RPMI7951 (cell line): ENCODE measurements at regions not wholly inside any gene's neighbourhood (a gene's known extent, or its start where the extent isn't known, plus 50 kb on each side); places are given as distances from the start of the nearest gene placed in this dataset.
"Not testable (repeated sequence)": the region's sequence is repeated elsewhere in the genome, so short reads cannot be mapped to it uniquely, and the experiment has no call there.

Experiments
- DNase-seq: peaks from one replicate; pipeline ENCODE4 v3.0.0-alpha.2; 2012; ENCODE audit warnings: low read depth

- DNase-seq, result peak; percentile 35
These were observed 81.3 kb upstream of the BHLHE40 start for GRCh38 chr3:4897765-4898453.

GRCh38 chr3:4898454-4899313, 80.6 kb upstream of the BHLHE40 start:
- peak; percentile 88 for DNase-seq

- DNase-seq, result no peak
These were observed 79.5 kb upstream of the BHLHE40 start for GRCh38 chr3:4899710-4900109.

GRCh38 chr3:4900298-4900697, 78.9 kb upstream of the BHLHE40 start:
- DNase-seq, result no peak

GRCh38 chr3:4904811-4905695, 74.2 kb upstream of the BHLHE40 start:
- peak; percentile 46 for DNase-seq

GRCh38 chr3:4906107-4906621, 73.1 kb upstream of the BHLHE40 start:
- peak; percentile 94 for DNase-seq

GRCh38 chr3:4907050-4907449, 72.2 kb upstream of the BHLHE40 start:
- no peak for DNase-seq

GRCh38 chr3:4907643-4908432, 71.4 kb upstream of the BHLHE40 start:
- no peak for DNase-seq

- DNase-seq, result no peak
These were observed 70.6 kb upstream of the BHLHE40 start for GRCh38 chr3:4908433-4909156.

GRCh38 chr3:4914464-4914863, 64.8 kb upstream of the BHLHE40 start:
- no peak for DNase-seq

- DNase-seq, result not testable (repeated sequence)
These were observed 57.6 kb upstream of the BHLHE40 start for GRCh38 chr3:4921589-4921988.

GRCh38 chr3:4926892-4927291, 52.3 kb upstream of the BHLHE40 start:
- no peak for DNase-seq

GRCh38 chr3:4928277-4928789, 50.9 kb upstream of the BHLHE40 start:
- no peak for DNase-seq
